DOHH2 (cell line): ENCODE measurements at regions not wholly inside any gene's neighbourhood (a gene's known extent, or its start where the extent isn't known, plus 50 kb on each side); places are given as distances from the start of the nearest gene placed in this dataset.

Source experiments
- EZH2phosphoT487 ChIP-seq: fragments of 200-600 bp; sonication (generic); IDR thresholded peaks from 2 replicates; pipeline ENCODE4 v1.6.1; 2017; ENCODE audit warnings: borderline replicate concordance, mild to moderate bottlenecking, antibody characterized with exemption, low read length, moderate library complexity, mixed read lengths
- TF ChIP-seq, protein P1 (sequence below): fragments of 200-600 bp; sonication (generic); IDR thresholded peaks from one replicate; pipeline ENCODE4 v1.5.1; 2014; ENCODE audit warnings: antibody characterized with exemption, mild to moderate bottlenecking, low read depth, low read length; ENCODE audit not compliant: poor library complexity, severe bottlenecking

GRCh38 chr3:72055436-72055835 is 270.5 kb upstream of the PROK2 start:
- TF ChIP-seq, protein P1, sequence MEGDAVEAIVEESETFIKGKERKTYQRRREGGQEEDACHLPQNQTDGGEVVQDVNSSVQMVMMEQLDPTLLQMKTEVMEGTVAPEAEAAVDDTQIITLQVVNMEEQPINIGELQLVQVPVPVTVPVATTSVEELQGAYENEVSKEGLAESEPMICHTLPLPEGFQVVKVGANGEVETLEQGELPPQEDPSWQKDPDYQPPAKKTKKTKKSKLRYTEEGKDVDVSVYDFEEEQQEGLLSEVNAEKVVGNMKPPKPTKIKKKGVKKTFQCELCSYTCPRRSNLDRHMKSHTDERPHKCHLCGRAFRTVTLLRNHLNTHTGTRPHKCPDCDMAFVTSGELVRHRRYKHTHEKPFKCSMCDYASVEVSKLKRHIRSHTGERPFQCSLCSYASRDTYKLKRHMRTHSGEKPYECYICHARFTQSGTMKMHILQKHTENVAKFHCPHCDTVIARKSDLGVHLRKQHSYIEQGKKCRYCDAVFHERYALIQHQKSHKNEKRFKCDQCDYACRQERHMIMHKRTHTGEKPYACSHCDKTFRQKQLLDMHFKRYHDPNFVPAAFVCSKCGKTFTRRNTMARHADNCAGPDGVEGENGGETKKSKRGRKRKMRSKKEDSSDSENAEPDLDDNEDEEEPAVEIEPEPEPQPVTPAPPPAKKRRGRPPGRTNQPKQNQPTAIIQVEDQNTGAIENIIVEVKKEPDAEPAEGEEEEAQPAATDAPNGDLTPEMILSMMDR, result no peak
- TF ChIP-seq EZH2phosphoT487, result no peak
